ENCODE measurements at regions not wholly inside any gene's neighbourhood (a gene's known extent, or its start where the extent isn't known, plus 50 kb on each side); places are given as distances from the start of the nearest gene placed in this dataset.
"Not testable (repeated sequence)": the region's sequence is repeated elsewhere in the genome, so short reads cannot be mapped to it uniquely, and the experiment has no call there.

- peaks cover 9% of the 10 kb centered on the region for H3K9me3 ChIP-seq (ENCODE audit: insufficient read depth, low read depth, low read length)
- TF ChIP-seq CTCF (IDR thresholded peaks at IDR 0.05; ENCODE audit: insufficient read depth, low read depth, low read length) (no peak), EZH2 (IDR thresholded peaks at IDR 0.05; ENCODE audit: insufficient read depth, low read length) (no peak)
- H3K4me1 ChIP-seq (ENCODE audit: insufficient read depth, low read length) = no peaks in the 10 kb centered on the region
- no peaks in the 10 kb centered on the region for H3K79me2 ChIP-seq (ENCODE audit: insufficient read depth, low read length)
- no peaks in the 10 kb centered on the region for H3K36me3 ChIP-seq (ENCODE audit: insufficient read depth, low read length)
- no peak overlapping the region for H3K9ac ChIP-seq (ENCODE audit: low read length)
- H4K20me1 ChIP-seq (ENCODE audit: insufficient read depth, low read length) = no peaks in the 10 kb centered on the region
- Mint-ChIP-seq H3K9me3 (ENCODE audit: unreplicated experiment) (peaks cover 3% of the 10 kb centered on the region), H3K27me3 (ENCODE audit: low read depth, unreplicated experiment) (no peaks in the 10 kb centered on the region), H3K36me3 (ENCODE audit: low read depth, unreplicated experiment) (no peaks in the 10 kb centered on the region), H3K4me1 (ENCODE audit: low read depth, unreplicated experiment) (no peaks in the 10 kb centered on the region), H3K27ac (ENCODE audit: unreplicated experiment) (no peak overlapping the region), H3K4me3 (ENCODE audit: unreplicated experiment) (no peak overlapping the region)
- DNase-seq (ENCODE audit: low read depth) (no peak), FAIRE-seq (no peak)
- H3K27me3 ChIP-seq (ENCODE audit: insufficient read depth, low read length) = no peaks in the 10 kb centered on the region
- no peak overlapping the region for H3K4me3 ChIP-seq (ENCODE audit: insufficient read depth, low read depth, low read length)
- no peak overlapping the region for H3K27ac ChIP-seq (ENCODE audit: low read depth, low read length)
- no peak overlapping the region for H2AFZ ChIP-seq (ENCODE audit: low read depth, low read length)
- no peak overlapping the region for H3K4me2 ChIP-seq (ENCODE audit: low read length)
Measured at GRCh38 chr14:106631879-106632278, 1105.5 kb downstream of the TMEM121 start.

- Histone ChIP-seq H3K79me2 (ENCODE audit: insufficient read depth, low read length) (no peaks in the 10 kb centered on the region), H3K27ac (ENCODE audit: low read depth, low read length) (no peak overlapping the region), H4K20me1 (ENCODE audit: insufficient read depth, low read length) (no peaks in the 10 kb centered on the region), H3K9ac (ENCODE audit: low read length) (no peak overlapping the region), H3K27me3 (ENCODE audit: insufficient read depth, low read length) (no peaks in the 10 kb centered on the region), H3K9me3 (ENCODE audit: insufficient read depth, low read depth, low read length) (peaks cover 9% of the 10 kb centered on the region), H3K4me1 (ENCODE audit: insufficient read depth, low read length) (no peaks in the 10 kb centered on the region), H3K4me3 (ENCODE audit: insufficient read depth, low read depth, low read length) (no peak overlapping the region), H3K36me3 (ENCODE audit: insufficient read depth, low read length) (no peaks in the 10 kb centered on the region), H3K4me2 (ENCODE audit: low read length) (no peak overlapping the region), H2AFZ (ENCODE audit: low read depth, low read length) (no peak overlapping the region)
- no peak for FAIRE-seq
- no peak for DNase-seq (ENCODE audit: low read depth)
- no peak overlapping the region for H3K4me3 Mint-ChIP-seq (ENCODE audit: unreplicated experiment)
- H3K27ac Mint-ChIP-seq (ENCODE audit: unreplicated experiment) = no peak overlapping the region
- H3K9me3 Mint-ChIP-seq (ENCODE audit: unreplicated experiment) = peaks cover 3% of the 10 kb centered on the region
- H3K4me1 Mint-ChIP-seq (ENCODE audit: low read depth, unreplicated experiment) = no peaks in the 10 kb centered on the region
- H3K27me3 Mint-ChIP-seq (ENCODE audit: low read depth, unreplicated experiment) = no peaks in the 10 kb centered on the region
- no peaks in the 10 kb centered on the region for H3K36me3 Mint-ChIP-seq (ENCODE audit: low read depth, unreplicated experiment)
- TF ChIP-seq CTCF (IDR thresholded peaks at IDR 0.05; ENCODE audit: insufficient read depth, low read depth, low read length) (no peak), EZH2 (IDR thresholded peaks at IDR 0.05; ENCODE audit: insufficient read depth, low read length) (no peak)
Measured at GRCh38 chr14:106633721-106634120, 1107.3 kb downstream of the TMEM121 start.

- TF ChIP-seq CTCF (IDR thresholded peaks at IDR 0.05; ENCODE audit: insufficient read depth, low read depth, low read length) (no peak), EZH2 (IDR thresholded peaks at IDR 0.05; ENCODE audit: insufficient read depth, low read length) (no peak)
- no peaks in the 10 kb centered on the region for H3K4me1 Mint-ChIP-seq (ENCODE audit: low read depth, unreplicated experiment)
Measured at GRCh38 chr14:106635569-106635968, 1109.2 kb downstream of the TMEM121 start.

GRCh38 chr14:106638786-106639452, 1112.5 kb downstream of the TMEM121 start:
- not testable (repeated sequence) for H3K4me1 Mint-ChIP-seq (ENCODE audit: low read depth, unreplicated experiment); FAIRE-seq; H3K9me3 Mint-ChIP-seq (ENCODE audit: unreplicated experiment); H3K27me3 ChIP-seq (ENCODE audit: insufficient read depth, low read length); H3K4me3 Mint-ChIP-seq (ENCODE audit: unreplicated experiment); H3K36me3 Mint-ChIP-seq (ENCODE audit: low read depth, unreplicated experiment); H3K27me3 Mint-ChIP-seq (ENCODE audit: low read depth, unreplicated experiment); H3K9ac ChIP-seq (ENCODE audit: low read length); H3K79me2 ChIP-seq (ENCODE audit: insufficient read depth, low read length); H3K27ac Mint-ChIP-seq (ENCODE audit: unreplicated experiment); H3K9me3 ChIP-seq (ENCODE audit: insufficient read depth, low read depth, low read length); H4K20me1 ChIP-seq (ENCODE audit: insufficient read depth, low read length); H3K4me2 ChIP-seq (ENCODE audit: low read length); H3K27ac ChIP-seq (ENCODE audit: low read depth, low read length); H3K4me3 ChIP-seq (ENCODE audit: insufficient read depth, low read depth, low read length); DNase-seq (ENCODE audit: low read depth); H3K36me3 ChIP-seq (ENCODE audit: insufficient read depth, low read length); H3K4me1 ChIP-seq (ENCODE audit: insufficient read depth, low read length); H2AFZ ChIP-seq (ENCODE audit: low read depth, low read length)

More at GRCh38 chr14:106635569-106635968, 1109.2 kb downstream of the TMEM121 start:
- DNase-seq (ENCODE audit: low read depth) (no peak), FAIRE-seq (no peak)
- Mint-ChIP-seq H3K9me3 (ENCODE audit: unreplicated experiment) (no peaks in the 10 kb centered on the region), H3K27ac (ENCODE audit: unreplicated experiment) (no peak overlapping the region), H3K36me3 (ENCODE audit: low read depth, unreplicated experiment) (no peaks in the 10 kb centered on the region), H3K27me3 (ENCODE audit: low read depth, unreplicated experiment) (no peaks in the 10 kb centered on the region), H3K4me3 (ENCODE audit: unreplicated experiment) (no peak overlapping the region)
- Histone ChIP-seq H3K9me3 (ENCODE audit: insufficient read depth, low read depth, low read length) (peaks cover 8% of the 10 kb centered on the region), H4K20me1 (ENCODE audit: insufficient read depth, low read length) (no peaks in the 10 kb centered on the region), H3K4me3 (ENCODE audit: insufficient read depth, low read depth, low read length) (no peak overlapping the region), H3K9ac (ENCODE audit: low read length) (no peak overlapping the region), H2AFZ (ENCODE audit: low read depth, low read length) (no peak overlapping the region), H3K79me2 (ENCODE audit: insufficient read depth, low read length) (no peaks in the 10 kb centered on the region), H3K36me3 (ENCODE audit: insufficient read depth, low read length) (no peaks in the 10 kb centered on the region), H3K27ac (ENCODE audit: low read depth, low read length) (no peak overlapping the region), H3K27me3 (ENCODE audit: insufficient read depth, low read length) (no peaks in the 10 kb centered on the region), H3K4me2 (ENCODE audit: low read length) (no peak overlapping the region), H3K4me1 (ENCODE audit: insufficient read depth, low read length) (no peaks in the 10 kb centered on the region)
